HG03432 (cell line): ENCODE measurements at regions not wholly inside any gene's neighbourhood (a gene's known extent, or its start where the extent isn't known, plus 50 kb on each side); places are given as distances from the start of the nearest gene placed in this dataset.

Experiments used
- ATAC-seq: cut with Tn5 transposase; IDR thresholded peaks from one replicate; pipeline ENCODE4 v1.9.1; 2021; ENCODE audit warnings: mild to moderate bottlenecking, moderate library complexity; ENCODE audit not compliant: unreplicated experiment

DNA sequence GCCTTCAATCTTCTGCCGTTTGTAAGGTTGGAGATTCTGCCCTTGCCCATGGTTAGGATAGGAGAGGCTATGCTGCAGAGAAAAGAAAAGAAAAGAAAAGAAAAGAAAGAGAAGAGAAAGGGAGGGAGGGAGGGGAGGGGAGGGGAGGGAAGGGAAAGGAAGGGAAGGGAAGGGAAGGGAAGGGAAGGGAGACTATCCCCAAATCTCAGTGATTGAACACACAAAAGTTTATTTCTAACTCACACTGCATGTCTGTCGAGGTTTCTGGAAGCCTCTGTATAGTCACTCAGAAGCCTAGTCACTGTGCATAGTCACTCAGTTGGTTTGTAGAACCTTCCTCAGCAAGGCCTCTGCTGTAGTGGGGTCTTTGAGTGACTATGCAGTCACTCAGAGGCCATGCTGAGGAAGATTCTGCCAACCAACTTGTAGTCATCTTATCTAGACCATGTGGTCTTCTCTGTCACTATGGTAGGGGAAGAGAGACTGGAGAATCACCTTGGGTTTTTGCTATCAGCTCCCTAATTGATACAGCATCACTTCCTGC lies 52.3 kb upstream of the ABCC9 start:
- ATAC-seq = no peak

DNA sequence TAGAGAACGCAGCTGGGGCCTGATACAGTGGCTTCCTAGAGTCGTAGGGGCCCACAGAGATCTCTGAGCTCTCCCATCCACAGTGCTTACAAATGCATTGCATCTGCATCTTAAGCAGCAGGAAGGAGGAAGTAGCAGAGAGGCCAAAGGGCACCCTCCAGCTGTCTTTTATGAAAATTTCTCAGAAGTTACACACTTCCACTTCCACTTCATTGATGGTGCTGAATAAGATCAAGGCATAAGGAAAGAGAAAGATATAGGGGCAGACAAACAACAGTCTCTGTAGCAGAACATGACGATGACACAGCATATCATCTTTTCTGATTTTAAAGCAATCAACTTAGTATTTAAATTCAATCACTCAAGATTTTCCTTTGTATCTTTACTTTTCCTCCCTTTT lies 51.6 kb upstream of the ABCC9 start:
- ATAC-seq = peak; percentile 90

GRCh38 chr12:21991526-21991925 lies 50.3 kb upstream of the ABCC9 start:
- no peak for ATAC-seq
